Body of pancreas (tissue), 4 donors: ENCODE measurements at regions not wholly inside any gene's neighbourhood (a gene's known extent, or its start where the extent isn't known, plus 50 kb on each side); places are given as distances from the start of the nearest gene placed in this dataset.

Experiments
- CTCF ChIP-seq, 7 experiments: fragments of 450-650 bp in 4 of 7; fragments of 200-600 bp in 3 of 7; sonication (generic) in 3 of 7; IDR thresholded peaks; one replicate each; pipeline ENCODE4 v1.5.1; 2016 to 2019; ENCODE audit warnings: antibody characterized with exemption in 7 of 7
- POLR2A ChIP-seq, 3 donors: fragments of 450-650 bp; IDR thresholded peaks; one replicate each; pipeline ENCODE4 v1.6.1; 2016; ENCODE audit warnings: antibody characterized with exemption in 3 of 3, mild to moderate bottlenecking in 2 of 3

GRCh38 chr22:49196046-49196511 is 631.6 kb downstream of the BRD1 start:
- no peak for TF ChIP-seq POLR2A (IDR thresholded peaks at IDR 0.05)
- no peak for TF ChIP-seq CTCF (IDR thresholded peaks at IDR 0.05)
